ENCODE measurements at regions not wholly inside any gene's neighbourhood (a gene's known extent, or its start where the extent isn't known, plus 50 kb on each side); places are given as distances from the start of the nearest gene placed in this dataset.

DNA sequence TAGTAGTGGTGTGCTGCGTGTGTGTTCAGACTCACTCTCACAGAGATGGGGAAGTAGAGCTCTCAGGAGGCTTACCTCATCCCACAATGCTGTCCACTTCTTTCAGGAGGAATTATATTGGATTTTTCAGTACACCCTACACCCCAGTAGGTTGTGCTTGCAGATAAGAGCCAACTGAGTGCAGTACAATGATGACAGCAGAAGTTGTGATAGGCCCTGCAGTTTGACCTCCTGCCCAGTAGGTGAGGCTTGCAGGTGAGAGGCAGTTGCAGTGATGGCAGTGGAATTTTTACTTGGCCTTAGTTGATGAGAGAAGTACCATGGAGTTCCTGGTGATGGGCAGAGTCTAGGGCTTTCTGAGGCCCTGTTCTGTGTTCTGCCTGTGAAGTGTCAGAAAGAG, 657.8 kb downstream of the KCNJ3 start:
- Mint-ChIP-seq H3K4me3 (no peak overlapping the region), H3K9me3 (peaks cover 25% of the 10 kb centered on the region), H3K27ac (no peak overlapping the region), H3K36me3 (ENCODE audit: low read depth) (no peaks in the 10 kb centered on the region), H3K4me1 (no peaks in the 10 kb centered on the region), H3K27me3 (peaks cover 1% of the 10 kb centered on the region)
- DNase-seq, result no peak
- no peak for ATAC-seq

DNA sequence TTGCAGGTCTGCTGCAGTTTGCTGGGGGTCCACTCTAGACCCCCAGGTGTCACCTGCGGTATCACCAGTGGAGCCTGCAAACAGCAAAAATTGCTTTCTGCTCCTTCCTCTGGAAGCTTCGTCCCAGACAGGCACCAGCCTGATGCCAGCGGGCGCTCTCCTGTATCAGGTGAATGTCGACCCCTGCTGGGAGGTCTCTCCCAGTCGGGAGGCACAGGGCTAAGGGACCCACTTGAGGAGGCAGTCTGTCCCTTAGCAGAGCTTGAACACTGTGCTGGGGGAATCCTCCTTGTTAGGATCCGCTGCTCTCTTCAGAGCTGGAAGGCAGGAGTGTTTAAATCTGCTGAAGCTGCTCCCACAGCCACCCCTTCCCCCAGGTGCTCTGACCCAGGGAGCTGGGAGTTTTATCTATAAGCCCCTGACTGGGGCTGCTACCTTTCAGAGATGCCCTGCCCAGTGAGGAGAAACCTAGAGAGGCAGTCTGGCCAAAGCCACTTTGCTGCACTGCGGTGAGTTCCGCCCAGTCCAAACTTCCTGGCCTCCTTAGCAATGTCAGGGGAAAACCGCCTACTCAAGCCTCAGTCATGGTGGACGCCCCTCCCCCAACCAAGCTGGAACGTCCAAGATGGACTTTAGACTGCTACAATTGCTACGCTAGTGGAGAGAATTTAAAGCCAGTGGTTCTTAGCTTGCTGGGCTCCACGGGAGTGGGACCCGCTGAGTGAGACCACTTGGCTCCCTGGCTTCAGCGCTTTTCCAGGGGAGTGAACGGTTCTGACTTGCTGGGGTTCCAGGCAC, 652.5 kb downstream of the KCNJ3 start:
- H3K36me3 Mint-ChIP-seq (ENCODE audit: low read depth), result no peaks in the 10 kb centered on the region
- peaks cover 1% of the 10 kb centered on the region for H3K27me3 Mint-ChIP-seq
- no peak for DNase-seq
- H3K4me3 Mint-ChIP-seq, result no peak overlapping the region
- no peak overlapping the region for H3K27ac Mint-ChIP-seq
- no peak for ATAC-seq
- no peaks in the 10 kb centered on the region for H3K4me1 Mint-ChIP-seq
- peaks cover 5% of the 10 kb centered on the region for H3K9me3 Mint-ChIP-seq

GRCh38 chr2:155332016-155332415, 633.5 kb downstream of the KCNJ3 start:
- no peak for ATAC-seq
- Mint-ChIP-seq H3K36me3 (ENCODE audit: low read depth) (no peaks in the 10 kb centered on the region), H3K27ac (no peak overlapping the region), H3K27me3 (no peaks in the 10 kb centered on the region), H3K4me1 (no peaks in the 10 kb centered on the region), H3K4me3 (no peak overlapping the region), H3K9me3 (no peaks in the 10 kb centered on the region)
- DNase-seq, result no peak

DNA sequence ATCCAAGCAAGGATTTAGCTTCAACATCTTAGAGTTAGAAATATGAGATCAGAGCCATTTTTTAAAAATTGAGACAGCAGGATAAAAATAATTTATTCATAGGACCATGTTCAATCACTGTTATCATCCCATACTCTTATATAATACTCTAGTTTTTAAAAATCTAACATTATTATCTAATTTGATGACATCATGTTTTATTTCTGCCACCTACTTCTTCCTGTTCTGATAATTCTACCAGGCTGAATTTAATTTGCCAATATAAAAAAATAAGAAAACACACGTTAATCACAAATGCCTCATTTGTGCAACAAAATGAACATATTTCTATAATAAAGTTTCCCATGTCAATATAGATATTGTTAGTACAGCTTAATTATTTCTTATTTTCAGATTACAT, 621.7 kb downstream of the KCNJ3 start:
- no peaks in the 10 kb centered on the region for H3K36me3 Mint-ChIP-seq (ENCODE audit: low read depth)
- DNase-seq (no peak), ATAC-seq (no peak)
- no peak overlapping the region for H3K27ac Mint-ChIP-seq
- no peaks in the 10 kb centered on the region for H3K9me3 Mint-ChIP-seq
- no peak overlapping the region for H3K4me3 Mint-ChIP-seq
- H3K27me3 Mint-ChIP-seq, result no peaks in the 10 kb centered on the region
- no peaks in the 10 kb centered on the region for H3K4me1 Mint-ChIP-seq

GRCh38 chr2:155318710-155319109, 620.2 kb downstream of the KCNJ3 start:
- H3K36me3 Mint-ChIP-seq (ENCODE audit: low read depth), result no peaks in the 10 kb centered on the region
- H3K27ac Mint-ChIP-seq, result no peak overlapping the region
- no peaks in the 10 kb centered on the region for H3K4me1 Mint-ChIP-seq
- H3K27me3 Mint-ChIP-seq, result no peaks in the 10 kb centered on the region
- H3K4me3 Mint-ChIP-seq, result no peak overlapping the region
- no peak for ATAC-seq
- no peaks in the 10 kb centered on the region for H3K9me3 Mint-ChIP-seq
- no peak for DNase-seq

GRCh38 chr2:155315768-155316167, 617.3 kb downstream of the KCNJ3 start:
- ATAC-seq (no peak), DNase-seq (no peak)
- Mint-ChIP-seq H3K9me3 (no peaks in the 10 kb centered on the region), H3K27ac (no peak overlapping the region), H3K27me3 (no peaks in the 10 kb centered on the region), H3K36me3 (ENCODE audit: low read depth) (no peaks in the 10 kb centered on the region), H3K4me1 (no peaks in the 10 kb centered on the region), H3K4me3 (no peak overlapping the region)

DNA sequence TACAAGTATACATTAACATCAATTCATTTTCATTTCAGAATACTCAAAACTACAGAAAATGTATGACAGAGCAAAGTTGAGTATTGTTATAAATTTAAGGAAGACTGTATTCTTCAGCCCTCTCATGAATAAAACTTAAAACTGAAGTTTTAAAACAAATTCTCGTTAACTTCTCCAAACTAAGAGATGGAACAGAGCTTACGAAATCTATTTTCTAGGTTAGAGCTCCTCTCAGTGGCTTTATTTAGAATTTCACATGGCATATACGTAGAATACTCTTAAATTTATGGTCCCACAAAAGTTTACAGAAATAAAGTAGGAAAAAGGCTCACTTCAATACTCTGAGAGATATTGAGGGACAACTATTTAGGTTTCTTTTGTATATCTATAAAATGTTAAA, 612.1 kb downstream of the KCNJ3 start:
- Mint-ChIP-seq H3K4me1 (no peaks in the 10 kb centered on the region), H3K9me3 (no peaks in the 10 kb centered on the region), H3K36me3 (ENCODE audit: low read depth) (no peaks in the 10 kb centered on the region), H3K27ac (no peak overlapping the region), H3K4me3 (no peak overlapping the region), H3K27me3 (no peaks in the 10 kb centered on the region)
- DNase-seq (no peak), ATAC-seq (no peak)

DNA sequence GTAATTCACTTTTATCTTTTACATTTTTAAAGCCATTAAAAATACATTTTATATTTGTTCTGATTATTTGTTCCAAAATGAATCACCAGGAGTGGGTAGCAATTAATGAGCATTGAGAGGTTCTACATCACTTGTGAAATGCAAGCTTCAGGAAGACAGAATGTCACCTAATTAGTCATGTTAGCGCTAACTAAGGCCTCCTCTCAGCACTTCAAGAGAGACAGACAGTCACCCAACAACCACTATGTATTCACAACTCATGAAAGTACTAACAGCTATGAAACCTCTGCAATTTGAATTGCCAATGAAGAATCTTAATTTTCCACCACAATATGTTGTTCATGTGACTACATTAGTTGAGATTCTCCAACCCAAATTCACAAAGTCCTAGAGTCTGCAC, 611.0 kb downstream of the KCNJ3 start:
- no peaks in the 10 kb centered on the region for H3K27me3 Mint-ChIP-seq
- no peak for DNase-seq
- H3K4me1 Mint-ChIP-seq, result no peaks in the 10 kb centered on the region
- H3K27ac Mint-ChIP-seq, result no peak overlapping the region
- no peaks in the 10 kb centered on the region for H3K36me3 Mint-ChIP-seq (ENCODE audit: low read depth)
- ATAC-seq, result no peak
- H3K4me3 Mint-ChIP-seq, result no peak overlapping the region
- H3K9me3 Mint-ChIP-seq, result no peaks in the 10 kb centered on the region

GRCh38 chr2:155308367-155309009, 610.0 kb downstream of the KCNJ3 start:
- Mint-ChIP-seq H3K4me1 (no peaks in the 10 kb centered on the region), H3K9me3 (no peaks in the 10 kb centered on the region), H3K27ac (no peak overlapping the region), H3K4me3 (no peak overlapping the region), H3K36me3 (ENCODE audit: low read depth) (no peaks in the 10 kb centered on the region), H3K27me3 (no peaks in the 10 kb centered on the region)
- no peak for ATAC-seq
- no peak for DNase-seq

- no peaks in the 10 kb centered on the region for H3K36me3 Mint-ChIP-seq (ENCODE audit: low read depth)
- H3K9me3 Mint-ChIP-seq, result no peaks in the 10 kb centered on the region
- no peaks in the 10 kb centered on the region for H3K27me3 Mint-ChIP-seq
- no peak overlapping the region for H3K27ac Mint-ChIP-seq
- no peak overlapping the region for H3K4me3 Mint-ChIP-seq
- ATAC-seq (no peak), DNase-seq (no peak)
- H3K4me1 Mint-ChIP-seq, result no peaks in the 10 kb centered on the region
Measured at GRCh38 chr2:155301221-155301620, 602.7 kb downstream of the KCNJ3 start.

DNA sequence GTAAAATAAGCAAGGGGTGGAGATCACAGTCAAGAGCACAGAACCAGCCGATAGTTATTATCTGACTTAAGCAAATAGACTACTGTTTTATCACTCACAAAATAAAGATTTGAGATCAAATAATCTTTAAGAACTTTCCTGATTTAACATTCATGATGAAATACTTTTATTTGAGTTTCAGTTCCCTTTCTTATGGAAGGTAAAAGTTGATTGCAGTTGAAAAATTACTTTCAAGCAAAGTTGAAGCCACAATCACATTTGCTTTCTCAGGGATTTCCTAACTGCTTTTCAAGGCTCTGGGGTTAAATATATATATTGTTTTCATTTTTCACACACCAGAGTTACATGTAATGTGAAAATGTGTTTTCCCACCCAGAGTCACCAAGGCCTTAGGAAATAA, 599.5 kb downstream of the KCNJ3 start:
- Mint-ChIP-seq H3K36me3 (ENCODE audit: low read depth) (no peaks in the 10 kb centered on the region), H3K27me3 (no peaks in the 10 kb centered on the region), H3K4me3 (no peak overlapping the region), H3K27ac (no peak overlapping the region), H3K9me3 (no peaks in the 10 kb centered on the region), H3K4me1 (no peaks in the 10 kb centered on the region)
- ATAC-seq (no peak), DNase-seq (no peak)

GRCh38 chr2:155294358-155294757, 595.9 kb downstream of the KCNJ3 start:
- ATAC-seq (no peak), DNase-seq (no peak)
- H3K4me1 Mint-ChIP-seq, result no peaks in the 10 kb centered on the region
- H3K9me3 Mint-ChIP-seq, result peaks cover 4% of the 10 kb centered on the region
- no peak overlapping the region for H3K27ac Mint-ChIP-seq
- H3K36me3 Mint-ChIP-seq (ENCODE audit: low read depth), result no peaks in the 10 kb centered on the region
- H3K27me3 Mint-ChIP-seq, result no peaks in the 10 kb centered on the region
- H3K4me3 Mint-ChIP-seq, result no peak overlapping the region

- H3K4me3 Mint-ChIP-seq, result no peak overlapping the region
- DNase-seq (no peak), ATAC-seq (no peak)
- H3K36me3 Mint-ChIP-seq (ENCODE audit: low read depth), result no peaks in the 10 kb centered on the region
- no peaks in the 10 kb centered on the region for H3K27me3 Mint-ChIP-seq
- H3K4me1 Mint-ChIP-seq, result no peaks in the 10 kb centered on the region
- H3K9me3 Mint-ChIP-seq, result no peaks in the 10 kb centered on the region
- H3K27ac Mint-ChIP-seq, result no peak overlapping the region
Measured at GRCh38 chr2:155281907-155282306, 583.4 kb downstream of the KCNJ3 start.

DNA sequence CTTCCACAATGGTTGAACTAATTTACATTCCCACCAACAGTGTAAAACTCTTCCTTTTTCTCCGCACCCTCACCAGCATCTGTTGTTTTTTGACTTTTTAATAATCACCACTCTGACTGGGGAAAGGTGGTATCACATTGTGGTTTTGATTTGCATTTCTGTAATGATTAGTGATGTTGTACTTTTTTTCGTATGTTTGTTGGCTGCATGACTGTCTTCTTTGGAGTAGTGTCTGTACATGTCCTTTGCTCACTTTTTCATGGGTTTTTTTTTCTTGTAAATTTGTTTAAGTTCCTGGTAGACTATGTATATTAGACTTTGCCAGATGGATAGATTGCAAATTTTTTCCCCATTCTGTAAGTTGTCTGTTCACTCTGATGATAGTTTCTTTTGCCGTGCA, 574.8 kb downstream of the KCNJ3 start:
- no peaks in the 10 kb centered on the region for H3K9me3 Mint-ChIP-seq
- no peaks in the 10 kb centered on the region for H3K4me1 Mint-ChIP-seq
- H3K4me3 Mint-ChIP-seq, result no peak overlapping the region
- ATAC-seq (no peak), DNase-seq (no peak)
- no peaks in the 10 kb centered on the region for H3K36me3 Mint-ChIP-seq (ENCODE audit: low read depth)
- H3K27me3 Mint-ChIP-seq, result no peaks in the 10 kb centered on the region
- no peak overlapping the region for H3K27ac Mint-ChIP-seq

DNA sequence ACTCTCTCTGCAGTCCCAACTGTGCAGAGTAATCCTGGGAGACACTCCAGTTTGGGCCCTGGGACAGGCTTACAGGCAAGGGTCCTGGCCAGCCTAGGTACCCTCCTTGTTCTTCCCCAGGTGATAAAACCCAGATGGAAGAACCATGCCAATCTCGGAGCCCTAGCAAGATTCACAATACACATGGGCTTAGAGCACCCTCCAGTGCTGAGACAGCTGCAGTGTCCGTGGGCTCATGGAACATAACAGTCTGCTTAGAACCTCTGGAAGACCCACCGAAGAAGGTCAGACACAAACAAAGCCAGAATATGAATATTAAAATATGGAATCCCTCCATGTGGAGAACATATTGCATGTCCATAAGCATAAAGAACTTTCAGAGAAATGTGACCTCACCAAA, 568.1 kb downstream of the KCNJ3 start:
- Mint-ChIP-seq H3K9me3 (peaks cover 8% of the 10 kb centered on the region), H3K27me3 (no peaks in the 10 kb centered on the region), H3K36me3 (ENCODE audit: low read depth) (no peaks in the 10 kb centered on the region), H3K4me1 (no peaks in the 10 kb centered on the region), H3K27ac (no peak overlapping the region), H3K4me3 (no peak overlapping the region)
- ATAC-seq, result no peak
- no peak for DNase-seq

All from activated naive CD8-positive, alpha-beta T cell treated with anti-CD3 and anti-CD28 coated beads, Interleukin-2, amount 50 U/mL, for 24 hours (primary cell).